Left ventricle myocardium inferior (tissue), 1 donor: ENCODE measurements at regions not wholly inside any gene's neighbourhood (a gene's known extent, or its start where the extent isn't known, plus 50 kb on each side); places are given as distances from the start of the nearest gene placed in this dataset.

Experiments used
- DNase-seq: peaks from one replicate; pipeline ENCODE4 v3.0.0-alpha.2; 2020
- H3K27ac ChIP-seq: fragments of 200-600 bp; replicated peaks from 2 replicates; pipeline ENCODE4 v1.8.0; 2021
- H3K27me3 ChIP-seq: fragments of 200-600 bp; 2 replicates; pipeline ENCODE4 v1.8.0; 2021; ENCODE audit warnings: low read depth
- H3K36me3 ChIP-seq: fragments of 200-600 bp; 2 replicates; pipeline ENCODE4 v1.8.0; 2021
- H3K4me1 ChIP-seq: fragments of 200-600 bp; 2 replicates; pipeline ENCODE4 v1.8.0; 2021
- H3K4me3 ChIP-seq: fragments of 200-600 bp; 2 replicates; pipeline ENCODE4 v1.8.0; 2021; ENCODE audit warnings: mild to moderate bottlenecking, moderate library complexity
- H3K9me3 ChIP-seq: fragments of 200-600 bp; replicated peaks from 2 replicates; pipeline ENCODE4 v1.8.0; 2021
- intact Hi-C: fragments of 100-400 bp; cut with micrococcal nuclease; formaldehyde crosslinking; loops from one replicate; pipeline ENCODE4 v1.11.0; 2022
- TF ChIP-seq, protein P1 (sequence below): fragments of 200-600 bp; IDR thresholded peaks from 2 replicates; pipeline ENCODE4 v1.8.0; 2021; ENCODE audit warnings: antibody characterized with exemption, mild to moderate bottlenecking, borderline replicate concordance
- donor health status: DM: no; HTN: yes; CAD: no; lungs with severe emphysema.

DNA sequence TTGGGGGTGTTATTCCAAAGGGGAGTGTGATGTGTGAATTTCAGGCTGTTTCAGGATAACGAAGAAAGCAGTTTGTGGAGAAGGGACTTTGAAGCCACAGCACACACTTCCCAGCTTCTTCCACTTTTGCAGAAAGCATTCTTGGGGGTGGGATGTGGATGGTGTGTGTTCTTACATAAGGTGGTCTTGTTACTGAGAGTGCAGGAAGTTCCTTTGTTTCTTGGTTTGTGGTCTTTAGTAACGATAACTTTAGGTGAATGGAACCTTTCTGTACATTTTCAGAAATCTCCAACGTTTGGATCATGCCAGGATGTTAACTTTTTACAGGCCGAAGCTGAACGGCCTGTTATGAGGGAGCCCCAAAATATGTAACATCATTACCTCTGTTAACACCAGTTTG, 251.8 kb downstream of the KCNRG start:
- Histone ChIP-seq H3K9me3 (no peaks in the 10 kb centered on the region), H3K27me3 (no peaks in the 10 kb centered on the region), H3K4me1 (peaks cover 8% of the 10 kb centered on the region), H3K27ac (no peak overlapping the region), H3K36me3 (no peaks in the 10 kb centered on the region), H3K4me3 (no peak overlapping the region)
- intact Hi-C loops: no loop called here
- DNase-seq: no peak
- TF ChIP-seq, protein P1, sequence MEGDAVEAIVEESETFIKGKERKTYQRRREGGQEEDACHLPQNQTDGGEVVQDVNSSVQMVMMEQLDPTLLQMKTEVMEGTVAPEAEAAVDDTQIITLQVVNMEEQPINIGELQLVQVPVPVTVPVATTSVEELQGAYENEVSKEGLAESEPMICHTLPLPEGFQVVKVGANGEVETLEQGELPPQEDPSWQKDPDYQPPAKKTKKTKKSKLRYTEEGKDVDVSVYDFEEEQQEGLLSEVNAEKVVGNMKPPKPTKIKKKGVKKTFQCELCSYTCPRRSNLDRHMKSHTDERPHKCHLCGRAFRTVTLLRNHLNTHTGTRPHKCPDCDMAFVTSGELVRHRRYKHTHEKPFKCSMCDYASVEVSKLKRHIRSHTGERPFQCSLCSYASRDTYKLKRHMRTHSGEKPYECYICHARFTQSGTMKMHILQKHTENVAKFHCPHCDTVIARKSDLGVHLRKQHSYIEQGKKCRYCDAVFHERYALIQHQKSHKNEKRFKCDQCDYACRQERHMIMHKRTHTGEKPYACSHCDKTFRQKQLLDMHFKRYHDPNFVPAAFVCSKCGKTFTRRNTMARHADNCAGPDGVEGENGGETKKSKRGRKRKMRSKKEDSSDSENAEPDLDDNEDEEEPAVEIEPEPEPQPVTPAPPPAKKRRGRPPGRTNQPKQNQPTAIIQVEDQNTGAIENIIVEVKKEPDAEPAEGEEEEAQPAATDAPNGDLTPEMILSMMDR: no peak

DNA sequence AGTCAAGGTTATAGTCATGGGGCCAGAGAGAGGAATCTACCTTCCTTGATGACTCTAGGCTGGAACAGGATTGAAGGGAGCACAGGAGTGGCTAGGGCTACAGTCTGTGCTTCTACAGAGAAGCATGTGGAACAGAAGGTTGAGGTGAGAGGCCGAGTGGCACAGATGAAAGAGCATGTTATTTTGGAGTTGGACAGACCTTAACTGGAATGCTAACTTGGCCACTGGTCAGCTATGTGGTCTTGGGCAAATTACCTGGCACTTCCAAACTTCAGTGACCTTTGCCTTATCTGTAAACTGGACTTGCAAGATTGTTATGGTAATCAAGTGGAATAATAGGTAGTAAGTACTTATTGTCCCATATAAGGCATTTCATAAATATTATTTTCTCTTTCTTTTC, 252.7 kb downstream of the KCNRG start:
- Histone ChIP-seq H3K4me3 (no peak overlapping the region), H3K9me3 (no peaks in the 10 kb centered on the region), H3K27ac (no peak overlapping the region), H3K27me3 (no peaks in the 10 kb centered on the region), H3K4me1 (peaks cover 8% of the 10 kb centered on the region), H3K36me3 (no peaks in the 10 kb centered on the region)
- intact Hi-C loops: no loop called here
- DNase-seq: no peak
- TF ChIP-seq, protein P1: no peak

- H3K9me3 ChIP-seq: no peaks in the 10 kb centered on the region
- TF ChIP-seq, protein P1: no peak
- no peaks in the 10 kb centered on the region for H3K36me3 ChIP-seq
- no peak overlapping the region for H3K4me3 ChIP-seq
- no peak for DNase-seq
- H3K27ac ChIP-seq: no peak overlapping the region
- intact Hi-C loops: no loop called here
- H3K27me3 ChIP-seq: no peaks in the 10 kb centered on the region
- peaks cover 8% of the 10 kb centered on the region for H3K4me1 ChIP-seq
These were observed 253.3 kb downstream of the KCNRG start for GRCh38 chr13:50268500-50268899.

GRCh38 chr13:50274181-50274580, 258.9 kb downstream of the KCNRG start:
- Histone ChIP-seq H3K4me3 (no peak overlapping the region), H3K27me3 (no peaks in the 10 kb centered on the region), H3K9me3 (peaks cover 12% of the 10 kb centered on the region), H3K36me3 (no peaks in the 10 kb centered on the region), H3K27ac (no peak overlapping the region), H3K4me1 (no peaks in the 10 kb centered on the region)
- no peak for DNase-seq
- intact Hi-C loops: no loop called here
- TF ChIP-seq, protein P1: no peak

DNA sequence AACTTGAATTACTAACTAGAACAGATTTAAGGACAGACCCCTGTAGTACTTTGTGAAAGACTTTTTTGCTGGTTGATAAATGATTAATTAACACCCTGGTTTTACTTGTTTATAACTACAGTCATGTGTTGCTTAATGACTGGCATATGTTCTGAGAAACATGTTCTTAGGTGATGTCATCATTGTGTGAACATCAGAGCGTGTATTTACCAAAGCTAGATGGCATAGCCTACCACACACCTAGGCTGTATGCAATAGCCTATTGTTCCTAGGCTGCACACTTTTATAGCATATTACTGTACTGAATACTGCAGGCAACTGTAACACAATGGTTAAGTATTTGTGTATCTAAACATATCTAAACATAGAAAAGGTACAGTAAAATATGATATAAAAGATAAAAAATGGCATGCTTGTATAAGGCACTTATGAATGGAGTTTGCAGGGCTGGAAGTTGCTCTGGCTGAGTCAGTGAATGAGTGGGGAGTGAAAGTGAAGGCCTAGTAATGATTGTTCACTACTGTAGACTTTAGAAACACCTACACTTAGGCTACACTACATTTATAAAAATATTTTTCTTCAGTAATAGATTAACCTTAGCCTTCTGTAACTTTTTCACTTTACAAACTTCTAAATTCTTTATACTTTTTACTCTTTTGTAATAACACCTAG, 260.3 kb downstream of the KCNRG start:
- H3K4me3 ChIP-seq: no peak overlapping the region
- TF ChIP-seq, protein P1: no peak
- no peaks in the 10 kb centered on the region for H3K4me1 ChIP-seq
- H3K9me3 ChIP-seq: peaks cover 12% of the 10 kb centered on the region
- DNase-seq: no peak
- H3K36me3 ChIP-seq: no peaks in the 10 kb centered on the region
- no peaks in the 10 kb centered on the region for H3K27me3 ChIP-seq
- no peak overlapping the region for H3K27ac ChIP-seq
- intact Hi-C loops: no loop called here
